Amygdala (tissue), 56 donors: ENCODE measurements at regions not wholly inside any gene's neighbourhood (a gene's known extent, or its start where the extent isn't known, plus 50 kb on each side); places are given as distances from the start of the nearest gene placed in this dataset.
"Not testable (repeated sequence)": the region's sequence is repeated elsewhere in the genome, so short reads cannot be mapped to it uniquely, and the experiment has no call there.

Experiments
- DNase-seq, 56 donors: peaks; one replicate each; lab custom pipeline; 2025; lab: John Stamatoyannopoulos, UW

DNA sequence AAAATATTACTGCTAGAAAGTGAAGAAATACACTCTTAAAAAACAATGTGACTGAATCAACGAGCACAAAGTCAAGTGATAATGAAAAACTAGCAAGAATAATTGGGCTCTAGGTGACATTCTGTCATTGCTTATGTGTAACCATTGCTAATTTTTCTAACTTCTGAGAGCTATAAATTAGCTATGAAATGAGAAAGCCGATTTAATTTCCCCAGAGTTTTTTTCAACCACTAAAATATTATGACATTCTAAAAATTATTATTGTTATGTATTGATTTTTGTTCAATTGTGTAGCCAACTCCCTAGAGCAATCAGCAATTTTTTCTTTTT is 458.6 kb upstream of the ATXN8OS start:
- no peak for DNase-seq

DNA sequence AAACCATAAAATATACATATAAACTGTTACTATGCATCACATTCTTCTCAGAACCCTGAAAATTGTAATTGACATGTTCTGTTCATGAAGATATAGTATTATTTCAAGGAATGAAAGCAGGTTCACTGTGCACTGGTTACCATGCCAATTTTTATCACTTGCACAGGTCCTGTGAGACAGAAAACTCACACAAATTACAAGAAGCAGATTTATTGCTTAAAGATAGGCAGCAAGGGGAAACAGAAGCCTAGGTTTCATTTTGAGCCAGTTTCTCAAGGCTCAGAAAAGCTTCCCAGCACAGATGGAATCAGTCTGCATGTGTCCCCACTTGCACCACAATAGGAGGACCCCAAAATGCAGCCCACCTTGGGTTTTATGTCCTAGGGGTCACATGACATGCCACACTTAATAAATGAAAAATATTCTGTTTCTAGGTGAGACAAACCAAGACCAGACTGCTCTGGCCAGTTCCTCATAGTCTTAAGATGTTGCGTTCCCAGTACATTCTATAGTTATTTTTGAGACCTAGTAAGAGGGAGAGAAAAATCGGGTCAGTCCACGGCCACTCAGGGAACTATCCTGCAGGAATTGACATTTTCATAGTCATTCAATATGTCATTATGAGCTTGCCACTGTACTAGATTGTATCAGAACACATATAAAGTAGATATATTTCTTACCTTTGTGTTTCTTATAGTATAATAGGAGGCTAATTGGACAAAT is 459.1 kb upstream of the ATXN8OS start:
- DNase-seq: no peak

DNA sequence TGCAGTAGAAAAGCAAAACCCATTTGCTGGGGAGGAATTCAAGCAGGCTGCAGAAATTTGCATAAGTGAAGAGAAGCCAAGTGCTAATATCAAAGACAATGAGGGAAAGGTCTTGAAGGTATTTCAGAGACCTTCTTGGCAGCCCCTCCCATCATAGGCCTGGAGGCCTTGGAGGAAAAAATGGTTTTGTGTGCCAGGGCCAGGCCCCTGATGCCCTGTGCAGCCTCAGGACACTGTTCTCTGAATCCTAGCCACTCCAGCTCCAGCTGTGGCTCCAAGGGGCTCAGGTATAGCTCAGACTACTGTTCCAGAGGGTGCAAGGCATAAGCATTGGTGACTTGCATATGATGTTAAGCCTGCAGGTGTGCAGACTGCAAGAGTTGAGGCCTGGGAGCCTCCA is 463.2 kb upstream of the ATXN8OS start:
- DNase-seq: no peak

DNA sequence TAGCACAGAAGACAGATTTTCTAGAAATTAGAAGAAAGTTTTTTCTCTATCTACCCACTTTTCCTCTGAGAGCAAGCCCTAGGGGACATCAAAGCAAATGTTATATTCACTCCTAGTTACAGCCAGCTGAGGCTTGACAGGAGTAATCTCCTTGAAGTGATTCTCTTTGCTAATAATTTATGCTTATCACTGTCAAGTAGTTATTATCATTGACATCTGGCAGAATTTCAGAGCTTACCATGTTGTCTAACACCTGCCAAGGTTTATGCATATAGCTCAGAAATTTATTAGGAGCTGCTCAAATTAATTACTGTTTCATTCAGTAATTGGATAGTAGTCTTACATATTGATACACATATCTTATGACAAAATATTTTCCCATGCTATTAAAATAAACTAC is 465.9 kb upstream of the ATXN8OS start:
- no peak for DNase-seq

DNA sequence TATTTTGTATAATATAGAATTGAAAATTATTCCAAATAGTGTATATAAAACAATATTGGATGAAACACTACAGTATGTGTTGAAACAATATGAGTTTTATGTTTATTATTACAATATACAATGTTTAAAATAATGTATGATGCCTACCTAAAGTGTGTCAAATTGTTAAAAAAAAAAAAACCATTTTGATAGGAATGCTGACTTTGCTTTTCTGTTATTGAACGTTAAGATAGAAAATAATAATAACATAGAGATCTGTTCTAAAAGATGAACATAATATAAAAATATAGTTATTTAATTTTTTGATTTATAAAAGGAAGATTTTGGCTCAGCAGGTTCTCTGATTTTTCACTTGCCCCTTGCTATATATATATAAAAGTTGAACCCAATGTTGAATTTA is 474.6 kb upstream of the ATXN8OS start:
- no peak for DNase-seq

DNA sequence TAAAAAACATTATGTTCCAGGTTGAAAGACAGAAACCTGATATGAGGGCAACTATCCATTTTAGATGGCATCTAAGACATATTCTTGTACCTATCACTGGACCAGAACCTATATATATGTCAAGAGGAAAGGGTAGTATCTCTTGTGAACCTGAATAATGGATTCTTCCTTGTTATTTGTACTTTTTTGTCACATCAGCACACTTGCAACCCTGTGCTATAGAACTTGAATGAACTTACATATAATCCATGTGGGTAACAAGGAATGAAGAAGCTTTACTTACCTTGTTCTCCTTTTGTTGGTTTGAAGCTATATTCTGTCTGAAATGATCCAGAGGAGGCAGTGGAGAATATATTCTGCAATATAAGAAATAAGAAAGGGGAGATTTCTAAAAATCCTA is 483.7 kb upstream of the ATXN8OS start:
- DNase-seq: no peak

DNA sequence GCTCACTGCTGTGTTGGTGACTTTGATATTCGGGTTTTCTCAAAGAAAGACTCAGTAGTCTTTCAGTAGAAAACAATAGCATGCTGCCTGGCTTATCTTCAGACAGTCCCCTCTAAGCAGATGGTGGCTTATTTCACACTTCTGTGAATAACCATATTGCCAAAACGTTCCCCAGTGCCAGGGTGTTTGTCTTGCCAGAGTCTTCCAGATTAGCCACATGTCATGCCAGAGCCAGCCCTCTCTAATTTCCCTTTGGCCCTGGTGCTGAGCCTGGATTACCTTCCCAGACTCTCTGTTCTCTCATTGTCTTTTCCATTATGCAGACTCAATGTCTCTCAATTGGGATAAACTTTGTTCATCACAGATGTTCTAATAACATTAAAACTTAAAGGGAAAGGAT is 488.0 kb upstream of the ATXN8OS start:
- no peak for DNase-seq

DNA sequence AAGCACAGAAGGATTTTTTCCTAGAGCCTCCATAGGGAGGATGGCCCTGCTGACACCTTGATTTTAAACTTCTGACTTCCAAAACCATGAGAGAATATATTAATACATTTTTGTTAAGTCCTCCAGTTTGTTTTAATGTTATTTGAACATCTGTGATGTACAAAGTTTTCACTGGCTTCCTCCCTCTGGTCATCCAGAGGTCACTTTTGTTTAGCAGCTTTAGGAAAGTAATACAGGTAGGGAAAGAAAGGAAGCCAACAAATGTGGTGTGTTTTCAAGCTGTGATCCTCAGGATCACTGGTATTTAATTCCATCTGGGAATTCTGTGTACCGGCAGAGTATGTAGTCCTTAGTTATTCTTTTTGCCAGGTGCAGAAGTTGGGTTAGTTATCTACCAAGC is 488.8 kb upstream of the ATXN8OS start:
- no peak for DNase-seq

DNA sequence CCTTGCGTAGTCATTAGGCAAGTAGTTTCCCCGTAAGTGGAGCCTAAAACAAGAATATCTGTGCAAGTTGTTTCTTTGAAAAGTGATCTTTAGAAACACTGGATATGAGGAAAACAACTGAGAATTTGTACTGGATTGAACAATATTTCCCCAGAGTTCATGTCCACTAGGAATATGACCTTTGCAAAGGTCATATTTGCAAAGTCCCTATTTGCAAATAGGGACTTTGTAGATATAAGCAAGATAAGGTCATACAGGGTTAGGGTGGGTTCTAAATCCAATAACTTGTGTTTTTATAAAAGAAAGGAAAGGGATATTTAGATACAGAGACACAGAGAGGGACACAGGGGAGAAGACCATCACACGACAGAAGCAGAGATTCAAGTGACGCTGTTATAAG is 489.2 kb upstream of the ATXN8OS start:
- no peak for DNase-seq

DNA sequence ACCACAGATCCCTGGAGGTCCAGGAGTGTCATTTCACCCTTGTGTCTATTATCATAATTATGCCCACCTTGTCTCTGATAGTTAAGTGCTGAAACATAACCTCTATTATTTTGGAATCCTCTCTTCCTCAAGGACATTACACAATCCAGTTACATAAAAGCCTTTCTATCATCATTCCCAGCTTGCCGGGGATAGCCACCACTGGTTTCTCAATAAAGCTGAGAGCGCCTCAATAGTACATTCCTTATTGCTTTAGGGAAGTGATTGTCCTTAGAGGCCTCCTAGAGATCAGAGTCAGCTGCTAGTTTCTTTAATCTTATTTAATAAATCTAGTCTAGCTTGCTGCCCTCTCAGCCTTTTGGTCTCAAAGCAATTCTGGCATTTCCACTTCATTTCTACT is 490.0 kb upstream of the ATXN8OS start:
- DNase-seq: no peak

DNA sequence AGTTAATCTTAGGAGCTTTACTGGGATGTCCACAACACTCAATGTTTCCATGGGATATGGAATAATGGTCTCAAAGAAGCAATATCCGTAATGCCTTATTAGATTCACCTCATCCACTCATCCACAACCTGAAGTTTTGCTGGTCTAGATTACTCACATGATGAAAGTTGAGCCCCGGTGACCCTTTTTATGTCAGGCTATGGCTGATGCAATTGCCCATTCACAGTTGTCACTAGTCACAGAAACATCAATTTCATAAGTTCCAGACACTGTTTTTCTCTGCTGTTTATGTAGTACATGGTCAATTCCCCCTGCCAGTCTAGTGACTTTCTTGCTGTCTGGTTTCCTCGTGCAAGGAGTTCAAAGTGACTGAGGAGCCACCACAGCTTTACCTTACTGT is 491.2 kb upstream of the ATXN8OS start:
- DNase-seq: no peak

DNA sequence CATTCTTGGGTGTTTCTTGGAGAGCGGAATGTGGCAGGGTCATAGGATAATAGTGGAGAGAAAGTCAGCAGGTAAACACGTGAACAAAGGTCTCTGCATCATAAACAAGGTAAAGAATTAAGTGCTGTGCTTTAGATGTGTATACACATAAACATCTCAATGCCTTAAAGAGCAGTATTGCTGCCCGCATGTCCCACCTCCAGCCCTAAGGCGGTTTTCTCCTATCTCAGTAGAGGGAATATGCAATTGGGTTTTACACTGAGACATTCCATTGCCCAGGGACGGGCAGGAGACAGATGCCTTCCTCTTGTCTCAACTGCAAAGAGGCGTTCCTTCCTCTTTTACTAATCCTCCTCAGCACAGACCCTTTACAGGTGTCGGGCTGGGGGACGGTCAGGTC is 492.6 kb upstream of the ATXN8OS start:
- DNase-seq: not testable (repeated sequence)

DNA sequence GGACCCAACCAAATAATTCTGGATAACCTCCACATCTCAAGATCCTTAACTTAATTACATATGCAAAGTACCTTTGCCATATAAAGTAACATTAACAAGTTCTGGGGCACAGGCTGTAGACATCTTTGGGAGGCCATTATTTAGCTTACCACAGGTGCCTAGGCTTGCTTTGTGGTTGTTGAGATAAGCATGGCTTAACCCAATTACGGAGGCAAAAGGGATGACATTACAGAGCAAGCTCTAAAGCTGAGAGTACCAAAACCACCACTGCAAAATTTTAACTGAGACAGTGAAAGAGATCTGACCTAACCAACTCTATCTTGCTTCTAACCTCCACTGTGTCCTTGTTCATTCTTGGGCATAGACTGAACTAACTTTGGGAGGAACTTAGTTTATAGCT is 502.9 kb upstream of the ATXN8OS start:
- no peak for DNase-seq

DNA sequence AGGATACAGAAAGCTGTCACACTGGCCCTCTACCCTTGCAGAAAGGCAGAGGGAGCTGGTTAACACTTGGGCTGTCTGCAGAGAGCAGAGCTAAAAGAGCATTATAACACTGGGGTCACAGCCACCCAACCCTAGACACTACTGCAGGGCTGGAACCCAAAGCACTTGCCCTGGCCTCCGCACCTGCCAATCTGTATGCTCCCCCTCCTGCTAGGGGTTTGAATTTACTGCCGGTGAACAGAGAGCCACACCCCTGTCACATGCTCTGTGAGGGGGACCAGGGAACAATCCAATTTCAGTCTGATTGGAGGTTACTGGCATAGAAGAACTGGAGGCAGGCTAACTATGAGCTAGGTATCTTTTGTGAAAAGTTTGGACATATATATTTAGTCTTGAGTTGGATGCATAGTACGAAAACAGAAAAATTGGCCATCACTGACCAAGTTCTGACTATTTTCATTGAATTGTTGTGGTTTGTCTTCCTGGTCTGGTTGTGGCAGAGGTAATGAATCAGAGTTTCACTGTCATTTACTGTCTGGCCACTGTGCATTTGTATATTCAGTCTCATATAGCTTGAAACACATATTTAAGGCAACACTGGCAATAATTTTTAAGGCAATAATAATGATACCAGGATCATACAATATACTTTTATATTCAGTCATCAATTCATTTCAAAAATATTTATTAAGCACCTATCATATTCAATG is 504.3 kb upstream of the ATXN8OS start:
- no peak for DNase-seq

DNA sequence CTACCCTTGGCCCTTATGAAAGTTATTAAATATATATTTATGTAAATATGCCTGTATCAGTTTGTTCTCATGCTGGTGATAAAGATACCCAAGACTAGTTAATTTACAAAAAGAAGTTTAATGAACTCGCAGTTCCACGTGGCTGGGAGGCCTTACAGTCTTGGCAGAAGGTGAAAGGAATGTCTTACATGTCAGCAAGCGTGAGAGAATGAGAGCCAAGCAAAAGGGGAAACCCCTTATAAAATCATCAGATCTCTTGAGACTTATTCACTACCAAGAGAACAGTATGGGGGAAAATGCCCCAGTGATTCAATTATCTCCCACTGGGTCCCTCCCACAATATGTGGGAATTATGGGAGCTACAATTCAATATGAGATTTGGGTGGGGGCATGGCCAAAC is 506.0 kb upstream of the ATXN8OS start:
- no peak for DNase-seq

DNA sequence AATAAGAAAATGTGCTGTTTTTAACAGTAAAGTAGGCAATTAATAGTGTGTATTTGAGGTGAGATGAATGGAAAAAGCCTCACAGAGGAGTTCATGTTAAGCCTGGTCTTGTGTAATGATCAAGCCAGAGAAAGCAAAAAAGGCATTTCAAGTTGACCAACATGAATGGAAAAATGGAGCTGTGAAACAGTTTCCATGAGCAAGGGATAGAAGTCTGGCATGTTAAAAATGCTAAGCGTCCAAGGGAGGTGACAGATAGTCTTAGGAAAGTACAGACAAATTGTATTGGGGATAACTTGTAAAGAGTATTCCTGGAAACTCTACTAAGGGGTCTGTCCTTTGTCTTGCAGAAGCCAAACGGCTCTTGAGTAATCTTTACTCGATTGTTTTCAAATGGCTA is 506.8 kb upstream of the ATXN8OS start:
- DNase-seq: no peak

DNA sequence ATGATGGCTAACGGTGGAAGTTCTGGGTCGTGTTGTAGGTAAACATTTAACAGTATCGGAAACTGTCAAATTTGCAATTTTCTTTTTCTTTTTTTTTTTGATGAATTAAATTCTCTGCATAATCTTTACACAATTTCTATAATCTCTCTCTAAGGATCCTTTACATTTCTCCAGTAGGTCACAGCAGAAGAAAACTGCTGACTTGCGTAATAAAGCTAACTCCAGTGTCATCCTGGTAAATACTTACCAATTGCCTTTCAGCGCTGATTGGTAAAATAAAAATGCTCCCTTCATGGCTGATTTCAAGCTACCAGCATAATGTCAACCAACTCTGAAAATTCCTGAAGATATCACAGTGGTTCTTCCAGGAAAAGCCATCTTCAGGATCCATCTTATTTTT is 510.5 kb upstream of the ATXN8OS start:
- no peak for DNase-seq

DNA sequence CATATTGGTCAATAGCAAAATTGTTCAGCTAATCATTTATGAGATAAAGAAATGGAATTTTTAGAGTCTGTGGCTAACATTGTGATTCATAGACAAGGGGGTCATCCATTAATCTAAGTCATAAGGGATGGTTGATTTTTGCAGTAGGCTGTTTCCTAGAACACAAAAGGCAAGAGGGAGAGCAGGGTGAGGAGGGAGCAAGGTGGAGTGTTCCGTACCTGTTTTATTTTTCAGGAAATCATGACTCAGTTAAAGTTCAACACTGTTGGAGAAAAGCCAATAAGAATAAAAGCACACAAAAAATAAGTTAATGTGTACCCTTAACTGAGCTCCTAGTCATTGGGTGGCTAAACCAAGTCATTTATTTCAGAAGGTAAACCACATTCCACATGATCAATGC is 512.4 kb upstream of the ATXN8OS start:
- no peak for DNase-seq

DNA sequence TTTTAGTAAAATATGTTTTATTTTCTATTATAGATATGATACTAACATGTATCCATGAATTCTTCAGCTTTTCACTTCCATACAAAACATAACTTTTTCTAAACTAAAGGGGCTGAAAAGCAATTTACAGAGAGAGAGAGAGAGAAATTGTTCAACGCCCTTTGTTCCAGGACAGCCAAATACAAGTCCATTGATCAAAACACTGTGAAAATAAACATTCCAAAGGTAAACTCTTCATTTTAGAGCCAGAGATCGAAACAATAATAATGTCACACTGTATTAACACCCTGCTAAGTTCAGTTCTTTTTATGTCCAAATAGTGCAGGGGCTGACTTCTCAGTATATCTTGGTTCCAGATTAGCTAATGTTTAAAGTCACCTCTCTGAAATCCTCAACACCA is 516.2 kb upstream of the ATXN8OS start:
- no peak for DNase-seq

DNA sequence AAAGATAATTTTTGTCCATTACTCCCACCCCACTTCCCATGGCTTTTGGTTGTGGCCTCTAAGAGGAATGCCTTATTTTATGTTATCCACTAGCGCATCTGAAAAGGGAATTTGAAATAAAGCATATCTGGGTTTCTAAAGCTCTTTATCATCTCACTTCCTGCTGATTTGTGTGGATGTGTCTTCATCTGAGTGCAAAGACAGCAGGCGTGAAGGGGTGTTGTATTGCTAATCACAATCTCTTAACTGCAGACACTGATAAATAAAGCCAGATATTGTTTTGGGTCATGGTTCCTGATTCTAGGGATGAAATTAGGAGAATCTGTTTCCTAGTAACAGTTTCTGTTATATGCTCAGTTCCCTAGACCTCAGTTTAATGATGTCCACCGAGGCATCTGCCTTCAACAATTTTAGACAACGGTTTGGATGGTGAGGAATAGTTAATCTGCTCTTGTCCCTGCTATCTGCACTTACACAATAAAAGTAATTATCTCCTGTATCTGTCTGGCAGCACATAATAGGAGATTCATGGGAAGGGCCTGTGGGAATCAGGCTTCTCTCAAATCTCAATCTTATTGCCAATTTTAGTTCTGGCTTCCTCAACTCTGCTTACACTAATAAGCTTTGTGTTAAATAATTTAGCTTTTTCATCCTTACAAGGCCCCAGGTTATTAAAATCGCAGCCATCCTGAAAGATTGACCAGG is 517.9 kb upstream of the ATXN8OS start:
- DNase-seq: no peak

DNA sequence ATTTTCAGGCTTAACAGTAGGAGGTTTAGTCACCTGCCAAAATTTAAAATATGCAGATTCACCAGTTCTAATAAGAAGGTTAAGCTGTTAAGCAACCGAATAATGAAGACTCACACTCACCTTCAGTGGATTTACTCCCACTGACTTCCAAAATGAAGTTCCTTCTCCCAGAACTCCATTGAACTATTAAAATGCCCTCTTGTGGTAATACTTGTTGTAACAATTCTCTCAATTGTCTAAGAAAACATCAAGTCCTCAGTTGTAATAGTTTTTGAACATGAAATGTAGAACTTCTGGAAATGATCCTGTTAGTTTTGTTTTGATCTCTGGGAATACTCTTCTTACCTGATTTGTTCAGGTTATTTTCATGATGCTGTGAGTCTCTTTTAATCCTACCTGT is 522.0 kb upstream of the ATXN8OS start:
- DNase-seq: no peak

DNA sequence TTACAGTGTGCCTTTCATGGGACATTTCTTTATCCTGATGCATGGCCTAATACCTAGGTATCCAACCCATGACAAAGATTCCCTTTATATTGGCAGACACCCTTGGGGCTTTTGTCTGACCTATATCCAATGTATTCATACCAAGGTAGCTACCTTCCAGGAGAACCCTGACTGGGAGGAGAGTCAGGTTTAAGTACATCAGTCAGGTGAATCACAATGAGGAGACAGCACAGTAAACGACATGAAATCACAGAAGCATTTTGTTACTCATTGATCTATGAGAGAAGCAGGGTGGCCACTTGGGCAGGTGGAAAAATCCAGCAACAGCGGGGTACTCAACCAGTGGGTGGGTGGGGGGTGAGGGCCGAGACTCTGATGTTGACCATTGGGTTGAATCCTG is 527.4 kb upstream of the ATXN8OS start:
- DNase-seq: no peak
